HepG2 (cell line): ENCODE measurements at regions not wholly inside any gene's neighbourhood (a gene's known extent, or its start where the extent isn't known, plus 50 kb on each side); places are given as distances from the start of the nearest gene placed in this dataset.

Experiments used
- ATAC-seq: fragments of 200-7000 bp; cut with Tn5 transposase; 3 replicates; pipeline ENCODE4 v1.9.1; 2020; ENCODE audit warnings: mild to moderate bottlenecking, moderate library complexity
- BruUV-seq: library from RNA; stranded (reverse); fragments of 400-500 nt; replicated peaks from 2 replicates; lab custom pipeline; 2021; lab: Mats Ljungman, UMichigan
- CTCF ChIA-PET: fragments of 300-600 bp; formaldehyde crosslinking; extraction: SDS; loops from one replicate; lab custom pipeline; 2021; ENCODE audit warnings: low total read pairs, inconsistent platforms, low intra/inter-chr PET ratio; lab: Yijun Ruan, JAX
- POLR2A ChIA-PET: fragments of 350-600 bp; sonication (Branson Sonifier 250); formaldehyde crosslinking; loops from one replicate; lab custom pipeline; 2020; ENCODE audit warnings: antibody characterized with exemption, inconsistent platforms; lab: Yijun Ruan, JAX
- DNase-seq: peaks from one replicate; pipeline ENCODE4 v3.0.0-alpha.2; 2015; ENCODE audit warnings: low spot score
- FAIRE-seq: peaks from 3 replicates; lab custom pipeline; 2011; peaks lifted over from hg19 to GRCh38; lab: Jason Lieb, UNC
- H2AFZ ChIP-seq: one replicate; pipeline ENCODE4 v1.6.1; 2011; ENCODE audit warnings: low read length, inconsistent platforms
- H3K27ac ChIP-seq: fragments of 300-600 bp; 3 replicates; pipeline ENCODE4 v1.8.0; 2011; ENCODE audit warnings: mixed run types, mild to moderate bottlenecking, mixed read lengths, low read length, inconsistent platforms; ENCODE audit not compliant: insufficient read depth; ENCODE audit errors: extremely low read length
- H3K27me3 ChIP-seq, 2 experiments: fragments of 200-600 bp in 1 of 2; 2 replicates in 1 of 2; 3 replicates in 1 of 2; pipeline versions ENCODE4 v1.6.0 to v1.8.0; 2011; ENCODE audit warnings: low read length in 2 of 2, mild to moderate bottlenecking in 2 of 2, moderate library complexity in 2 of 2, inconsistent platforms in 1 of 2; ENCODE audit not compliant: insufficient read depth in 2 of 2, control insufficient read depth in 1 of 2
- H3K36me3 ChIP-seq, 2 experiments: fragments of 200-600 bp in 1 of 2; replicated peaks in 1 of 2; 2 replicates in 1 of 2; 3 replicates in 1 of 2; pipeline versions ENCODE4 v1.5.1 to v1.8.0; 2011; ENCODE audit warnings: low read length in 2 of 2, inconsistent platforms in 1 of 2; ENCODE audit not compliant: insufficient read depth in 2 of 2, control insufficient read depth in 1 of 2
- H3K4me1 ChIP-seq: 2 replicates; pipeline ENCODE4 v1.5.1; 2012; ENCODE audit warnings: low read length, inconsistent platforms; ENCODE audit not compliant: insufficient read depth
- H3K4me2 ChIP-seq: 2 replicates; pipeline ENCODE4 v1.6.0; 2011; ENCODE audit warnings: low read depth, low read length, inconsistent platforms
- H3K4me3 ChIP-seq, 3 experiments: fragments of 200-600 bp in 1 of 3; sonication (generic), shearing (Covaris generic) in 1 of 3; replicated peaks in 1 of 3; 2 replicates each; pipeline ENCODE4 v1.5.1; 2011 to 2016; ENCODE audit warnings: low read length in 3 of 3, inconsistent platforms in 2 of 3, low read depth in 2 of 3, mild to moderate bottlenecking in 2 of 3, control low read depth in 1 of 3, mixed read lengths in 1 of 3; ENCODE audit not compliant: insufficient read depth in 1 of 3
- H3K79me2 ChIP-seq: one replicate; pipeline ENCODE4 v1.6.1; 2011; ENCODE audit warnings: low read length, inconsistent platforms; ENCODE audit not compliant: insufficient read depth
- H3K9ac ChIP-seq: 2 replicates; pipeline ENCODE4 v1.6.0; 2011; ENCODE audit warnings: mild to moderate bottlenecking, low read depth, low read length, inconsistent platforms; ENCODE audit not compliant: insufficient read depth
- H3K9me3 ChIP-seq: 2 replicates; pipeline ENCODE4 v1.5.1; 2012; ENCODE audit warnings: mild to moderate bottlenecking, low read length
- H4K20me1 ChIP-seq: 2 replicates; pipeline ENCODE4 v1.6.0; 2011; ENCODE audit warnings: inconsistent platforms, mild to moderate bottlenecking, low read length, moderate library complexity; ENCODE audit not compliant: insufficient read depth
- ATF7 ChIP-seq, 2 experiments: fragments of 450-650 bp in 1 of 2; sonication (generic) in 1 of 2; formaldehyde crosslinking in 1 of 2; IDR thresholded peaks; 2 replicates each; pipeline versions ENCODE4 v1.4.0 to v1.6.1; 2016 to 2020; ENCODE audit warnings: antibody characterized with exemption in 1 of 2, mild to moderate bottlenecking in 1 of 2, missing genetic modification reagents in 1 of 2
- CAMTA2 ChIP-seq: sonication (generic); formaldehyde crosslinking; IDR thresholded peaks from 2 replicates; pipeline ENCODE4 v1.4.0; 2020; ENCODE audit warnings: mild to moderate bottlenecking, missing genetic modification reagents, borderline replicate concordance
- DBP ChIP-seq: sonication (generic); formaldehyde crosslinking; IDR thresholded peaks from 2 replicates; pipeline ENCODE4 v1.4.0; 2020; ENCODE audit warnings: missing genetic modification reagents; ENCODE audit errors: not compliant biosample characterization
- HHEX ChIP-seq: IDR thresholded peaks from 2 replicates; pipeline ENCODE4 v1.6.1; 2016; ENCODE audit warnings: control low read depth
- HMGXB4 ChIP-seq, 2 experiments: sonication (generic) in 1 of 2; formaldehyde crosslinking in 1 of 2; IDR thresholded peaks; 2 replicates each; pipeline versions ENCODE4 v1.4.0 to v1.6.1; 2018 to 2020; ENCODE audit warnings: missing genetic modification reagents in 2 of 2, borderline replicate concordance in 1 of 2, low read depth in 1 of 2, mild to moderate bottlenecking in 1 of 2, missing biosample characterization in 1 of 2
- NFE2 ChIP-seq: sonication (generic); formaldehyde crosslinking; IDR thresholded peaks from 2 replicates; pipeline ENCODE4 v1.4.0; 2020; ENCODE audit warnings: missing genetic modification reagents
- NR1H2 ChIP-seq: sonication (generic); formaldehyde crosslinking; IDR thresholded peaks from 2 replicates; pipeline ENCODE4 v1.8.1; 2022; ENCODE audit warnings: low read depth, missing genetic modification reagents, borderline replicate concordance
- POLR2A ChIP-seq, 2 experiments: IDR thresholded peaks; 2 replicates each; pipeline ENCODE4 v1.6.1; 2011; ENCODE audit warnings: low read depth in 2 of 2, low read length in 2 of 2, mild to moderate bottlenecking in 1 of 2, moderate library complexity in 1 of 2; ENCODE audit not compliant: insufficient read depth in 1 of 2
- RAD51 ChIP-seq: fragments of 450-650 bp; IDR thresholded peaks from 2 replicates; pipeline ENCODE4 v1.6.1; 2016; ENCODE audit warnings: borderline replicate concordance
- RFXAP ChIP-seq: sonication (generic); formaldehyde crosslinking; IDR thresholded peaks from 2 replicates; pipeline ENCODE4 v1.4.0; 2020; ENCODE audit warnings: missing genetic modification reagents, borderline replicate concordance
- SIX4 ChIP-seq: sonication (generic); formaldehyde crosslinking; IDR thresholded peaks from 2 replicates; pipeline ENCODE4 v1.4.0; 2020; ENCODE audit warnings: missing genetic modification reagents
- SNAPC4 ChIP-seq: sonication (generic); formaldehyde crosslinking; IDR thresholded peaks from 2 replicates; pipeline ENCODE4 v1.4.0; 2020; ENCODE audit warnings: mild to moderate bottlenecking, missing genetic modification reagents
- WIZ ChIP-seq: sonication (generic); formaldehyde crosslinking; IDR thresholded peaks from 2 replicates; pipeline ENCODE4 v1.5.1; 2020; ENCODE audit warnings: mild to moderate bottlenecking, missing genetic modification reagents
- WGBS: methylation state at CpG from one replicate; pipeline ENCODE4 v1.1.6; 2017; ENCODE audit warnings: low lambda C conversion rate; 5-methylcytosine and 5-hydroxymethylcytosine counted together
- in situ Hi-C: cut with HindIII; loops from 2 replicates; pipeline ENCODE4 v1.10.0; 2017; ENCODE audit warnings: low pct_unique_long_range_greater_than_20kb; ENCODE audit not compliant: extremely low pct_ligation_motif_present
- intact Hi-C: fragments of 100-400 bp; cut with micrococcal nuclease; formaldehyde crosslinking; loops from one replicate; pipeline ENCODE4 v1.10.0; 2022; ENCODE audit not compliant: unreplicated experiment

GRCh38 chr12:29032446-29032845, 116.6 kb upstream of the FAR2 start (continued):
- TF ChIP-seq NFE2 (CRISPR knock-in tag) (no peak), NR1H2 (CRISPR knock-in tag) (no peak)

- no peaks in the 10 kb centered on the region; a peak in 1 of 5 replicates for H3K27me3 ChIP-seq
- intact Hi-C loops (no loop called here), in situ Hi-C loops (no loop called here)
- CTCF ChIA-PET: no interaction called here
- POLR2A ChIA-PET: no interaction called here
- H3K9ac ChIP-seq: no peak overlapping the region
- no peak for ATAC-seq
- no peak overlapping the region for H3K4me3 ChIP-seq
- no peaks in the 10 kb centered on the region for H4K20me1 ChIP-seq
- no peaks in the 10 kb centered on the region for H3K36me3 ChIP-seq
- H3K4me1 ChIP-seq: no peaks in the 10 kb centered on the region
- H3K9me3 ChIP-seq: no peaks in the 10 kb centered on the region
- no peak overlapping the region for H3K27ac ChIP-seq
- no peak for DNase-seq
- no peaks in the 10 kb centered on the region for H3K79me2 ChIP-seq
- TF ChIP-seq RFXAP (CRISPR knock-in tag) (no peak), ATF7 (IDR thresholded peaks at IDR 0.05) (no peak), ATF7 (CRISPR knock-in tag; IDR thresholded peaks at IDR 0.05) (no peak), POLR2A (IDR thresholded peaks at IDR 0.05; ENCODE audit: insufficient read depth in 1 of 2, low read depth in 2 of 2, low read length in 2 of 2) (no peak), HMGXB4 (CRISPR knock-in tag; IDR thresholded peaks at IDR 0.05; ENCODE audit: borderline replicate concordance in 1 of 2, low read depth in 1 of 2) (no peak), SNAPC4 (CRISPR knock-in tag) (no peak), DBP (CRISPR knock-in tag) (no peak), RAD51 (no peak), HHEX (no peak), CAMTA2 (CRISPR knock-in tag) (no peak), WIZ (CRISPR knock-in tag) (no peak), SIX4 (no peak)
- WGBS: 14% methylated on average over 2 of the region's 2 CpGs
- FAIRE-seq: no peak
- BruUV-seq: no TSS peak
- H2AFZ ChIP-seq: no peak overlapping the region
- no peak overlapping the region for H3K4me2 ChIP-seq
Observed at GRCh38 chr12:29033519-29033918, 115.6 kb upstream of the FAR2 start.
